ENCODE measurements at regions not wholly inside any gene's neighbourhood (a gene's known extent, or its start where the extent isn't known, plus 50 kb on each side); places are given as distances from the start of the nearest gene placed in this dataset.

DNA sequence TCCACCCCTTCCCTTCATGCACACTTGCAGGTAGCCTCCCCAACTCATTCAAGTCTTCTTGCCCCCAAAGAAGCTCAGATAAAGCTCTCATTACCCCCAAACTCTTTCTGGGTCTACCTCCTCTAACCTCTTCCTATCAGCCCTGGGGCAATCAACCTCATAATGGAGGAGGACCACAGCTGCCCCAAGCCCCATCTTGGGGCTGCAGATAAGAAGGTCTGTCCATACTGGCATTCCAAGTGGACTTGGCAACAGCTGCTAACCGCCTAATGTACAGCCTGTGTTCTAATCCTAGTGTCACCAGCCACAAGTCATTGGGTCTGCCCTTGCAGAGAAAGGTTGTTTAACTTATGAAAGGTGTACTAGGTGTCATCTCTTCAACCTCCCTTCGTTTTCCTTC lies 107.4 kb upstream of the ADGRF1 start:
- DNase-seq = no peak

- DNase-seq = no peak
Observed at GRCh38 chr6:47149066-47149465, 106.9 kb upstream of the ADGRF1 start.

DNA sequence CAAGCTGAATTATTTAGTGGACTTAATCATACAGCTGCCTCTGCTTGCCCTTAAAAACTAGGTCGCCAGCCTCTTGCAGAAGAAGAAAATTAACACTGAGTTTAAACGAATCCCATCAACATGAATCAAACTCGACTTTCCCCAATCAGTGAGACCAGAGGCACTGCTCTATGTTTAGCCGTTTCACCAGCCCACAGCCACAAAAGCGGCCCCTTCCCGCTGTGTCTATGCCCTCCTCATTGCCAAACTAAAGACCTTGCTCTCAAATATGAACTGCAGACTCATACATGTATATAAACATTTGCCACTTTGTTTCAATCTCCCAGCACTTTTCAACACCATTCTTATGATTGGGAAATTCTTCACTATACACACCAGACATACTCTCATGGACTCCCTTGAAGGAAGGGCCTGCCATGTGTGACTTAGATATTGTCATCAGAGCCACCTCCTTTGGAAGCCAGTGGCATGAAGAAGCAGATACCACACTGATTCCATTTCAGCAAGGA lies 105.8 kb upstream of the ADGRF1 start:
- DNase-seq = no peak

- DNase-seq = no peak
Observed at GRCh38 chr6:47147175-47147727, 105.1 kb upstream of the ADGRF1 start.

GRCh38 chr6:47146431-47147174 lies 104.5 kb upstream of the ADGRF1 start:
- DNase-seq = no peak

DNA sequence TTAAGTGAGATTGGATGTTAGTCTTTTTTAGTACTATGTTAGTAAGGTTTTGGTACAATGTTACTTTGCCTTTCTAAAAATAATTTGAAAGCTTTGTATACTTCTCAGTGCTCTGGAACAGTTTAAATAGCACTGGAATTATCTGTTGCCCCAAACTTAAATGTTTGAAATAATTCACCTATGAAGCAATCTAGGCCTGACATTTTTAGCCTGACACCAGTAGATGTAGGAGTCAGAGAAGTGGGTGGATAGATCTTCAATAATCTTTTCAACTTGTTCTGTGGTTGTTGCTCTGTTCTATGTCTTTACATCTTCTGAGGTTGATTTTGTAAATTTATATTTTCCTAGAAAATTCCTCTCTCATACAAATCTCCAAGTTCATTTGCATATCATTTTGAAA lies 103.1 kb upstream of the ADGRF1 start:
- no peak for DNase-seq

- no peak for DNase-seq
Observed at GRCh38 chr6:47144306-47144705, 102.2 kb upstream of the ADGRF1 start.

DNA sequence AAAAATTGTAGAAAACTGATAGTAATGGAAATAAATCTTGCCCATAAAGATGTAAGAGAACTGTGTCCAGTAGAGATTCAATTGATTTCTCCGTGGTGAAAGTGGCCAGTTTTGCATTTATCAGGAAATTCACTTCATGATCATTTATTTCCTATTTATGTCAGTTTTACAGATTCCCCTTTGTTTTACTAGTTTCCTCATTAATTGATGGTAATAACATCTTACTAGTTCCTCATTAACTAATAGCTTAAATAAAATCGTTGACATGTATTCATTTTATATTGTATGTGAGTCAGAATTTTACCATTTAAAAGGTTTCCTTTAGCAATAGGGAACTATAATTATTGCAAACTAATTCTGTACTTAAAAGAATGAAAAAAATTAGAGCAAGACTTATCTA lies 99.8 kb upstream of the ADGRF1 start:
- no peak for DNase-seq

GRCh38 chr6:47141171-47141570 lies 99.0 kb upstream of the ADGRF1 start:
- DNase-seq = no peak

DNA sequence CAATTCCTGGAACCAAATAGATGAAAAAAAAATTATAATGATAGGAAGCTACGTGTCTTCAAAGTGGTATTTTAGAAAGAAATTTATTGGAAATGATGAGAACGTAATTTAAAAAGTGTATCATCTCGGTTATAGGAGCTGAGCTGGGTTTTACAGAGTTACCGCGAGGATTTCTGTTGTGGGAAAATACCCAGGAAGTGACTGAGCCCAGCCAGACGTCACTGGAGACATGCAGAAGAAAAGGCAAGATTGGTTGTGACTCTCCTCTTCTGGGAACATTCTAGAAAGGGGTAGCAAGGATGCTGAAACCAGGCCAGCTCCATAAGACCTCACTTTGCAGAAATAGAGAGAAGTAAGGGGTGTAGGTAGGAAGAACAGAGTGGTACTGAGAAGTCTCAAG lies 95.9 kb upstream of the ADGRF1 start:
- DNase-seq = no peak

- DNase-seq = no peak
Observed at GRCh38 chr6:47137073-47137472, 94.9 kb upstream of the ADGRF1 start.

GRCh38 chr6:47135772-47136171 lies 93.6 kb upstream of the ADGRF1 start:
- no peak for DNase-seq

DNA sequence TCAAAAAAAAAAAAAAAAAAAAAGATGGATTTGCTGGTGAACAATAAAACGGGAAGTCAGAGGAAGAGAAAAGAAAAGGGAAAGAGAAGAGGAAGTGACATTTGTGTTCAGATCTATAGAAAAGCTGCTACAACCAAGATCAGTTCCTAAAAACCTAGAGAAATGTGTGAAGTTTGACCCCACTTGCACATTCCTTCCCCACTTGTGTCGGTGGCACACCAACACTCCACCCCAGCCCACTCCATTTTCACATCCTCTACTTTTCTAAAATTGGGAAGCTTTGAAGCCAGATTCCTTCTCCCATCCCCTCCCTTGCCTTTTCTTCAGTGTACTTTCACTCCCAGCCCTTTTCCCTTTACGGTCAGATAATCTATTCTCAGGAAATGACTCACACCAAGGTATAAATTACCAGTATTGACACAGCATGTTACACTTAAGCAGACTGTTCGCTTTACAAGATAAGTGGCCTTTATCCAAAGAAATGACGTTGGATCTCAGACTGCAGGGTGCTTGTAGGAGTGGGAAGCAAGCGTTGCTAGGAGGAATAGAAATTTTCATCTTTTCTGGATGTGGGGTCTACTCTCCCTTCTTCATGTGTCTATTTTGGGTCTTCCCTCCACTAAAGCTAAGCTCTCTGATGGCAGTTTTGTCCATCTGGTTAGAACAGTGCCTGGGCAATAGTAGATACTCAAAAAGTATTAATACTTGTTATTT lies 92.5 kb upstream of the ADGRF1 start:
- no peak for DNase-seq

DNA sequence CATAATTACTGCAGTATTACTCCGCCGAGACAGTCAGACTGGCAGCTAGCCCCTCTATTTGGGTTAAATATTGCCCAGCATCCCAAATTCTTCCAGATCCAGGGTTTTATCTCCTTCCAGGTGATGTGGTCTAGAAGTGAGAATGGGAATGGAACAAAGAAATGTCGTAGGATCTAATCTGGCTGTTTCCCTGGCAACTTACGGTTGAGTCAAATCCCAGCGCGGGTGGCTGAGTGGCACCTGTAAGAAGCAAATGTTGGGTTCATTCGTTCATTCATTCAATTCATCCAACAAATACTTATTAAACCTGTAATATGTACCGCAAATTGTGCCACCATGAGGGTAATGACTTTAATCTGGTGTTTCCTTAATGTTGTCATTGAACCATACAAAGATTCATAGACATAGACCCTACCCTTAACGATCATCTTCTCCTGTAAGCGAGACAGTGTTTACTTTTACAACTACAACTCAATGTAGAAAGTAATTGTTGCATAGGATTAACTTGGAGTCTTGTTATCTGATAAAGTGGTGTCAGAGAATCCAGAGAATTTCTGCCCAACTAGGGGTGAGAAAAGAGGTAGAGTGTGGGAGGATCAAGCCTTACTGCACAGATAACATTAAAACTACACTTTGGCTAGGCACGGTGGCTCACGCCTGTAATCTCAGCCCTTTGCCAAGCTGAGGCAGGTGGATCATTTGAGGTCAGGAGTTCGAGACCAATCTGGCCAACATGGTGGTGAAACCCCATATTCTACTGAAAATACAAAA lies 91.3 kb upstream of the ADGRF1 start:
- DNase-seq = no peak

DNA sequence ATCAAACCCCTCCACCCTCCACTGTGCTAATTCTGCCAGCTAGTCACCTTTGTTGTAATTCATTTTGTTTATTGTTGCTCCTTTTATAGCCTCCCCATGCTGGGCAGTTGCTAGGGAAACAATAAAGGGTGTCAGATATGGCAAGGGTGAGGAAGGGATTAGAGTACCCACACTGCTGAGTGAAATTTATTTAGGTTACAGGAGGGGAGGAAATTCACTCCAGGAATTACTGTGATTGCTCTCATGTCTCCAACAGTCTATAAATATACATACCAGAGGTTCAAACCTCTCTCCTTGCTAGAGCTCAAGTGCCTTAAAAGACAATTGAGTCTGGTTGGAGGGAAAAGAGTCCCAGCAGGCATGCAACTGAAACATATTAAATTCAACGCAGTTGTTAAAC lies 90.6 kb upstream of the ADGRF1 start:
- DNase-seq = no peak

DNA sequence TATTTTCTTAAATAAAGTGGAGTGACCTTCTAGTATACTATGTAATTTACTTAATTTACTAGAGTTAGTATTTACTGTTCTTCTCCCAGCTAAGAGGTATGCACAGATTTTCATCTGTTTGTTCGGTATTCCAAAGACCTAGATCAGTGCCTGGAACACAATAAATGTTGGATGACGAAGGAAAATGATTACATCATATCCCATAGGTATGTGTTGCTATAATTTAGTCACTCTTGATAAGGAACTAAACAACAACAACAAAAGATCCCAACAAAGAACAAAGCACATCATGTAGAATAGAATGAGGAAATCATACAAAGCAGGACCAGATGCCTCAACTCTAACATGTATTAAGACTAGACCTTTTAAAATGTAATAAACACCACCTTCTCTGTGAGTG lies 89.6 kb upstream of the ADGRF1 start:
- no peak for DNase-seq

DNA sequence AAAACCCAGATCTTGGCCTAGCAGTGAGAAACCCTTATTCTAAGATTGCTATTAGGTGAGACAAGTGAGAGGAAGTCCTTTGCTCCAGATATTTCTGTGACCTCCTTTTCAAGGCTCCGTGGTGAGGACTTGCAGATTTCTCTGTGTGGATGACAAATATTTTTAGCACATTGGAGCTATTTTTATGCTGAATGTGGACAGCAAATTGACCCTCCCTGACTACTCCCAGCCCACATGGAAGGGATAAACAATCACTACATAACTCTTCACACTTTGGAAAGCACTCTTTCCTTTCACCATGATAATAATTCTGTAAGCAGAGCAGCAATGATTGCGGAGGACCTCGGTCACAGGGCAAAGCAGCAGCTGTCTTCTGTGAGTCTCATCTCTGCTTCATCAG lies 88.0 kb upstream of the ADGRF1 start:
- no peak for DNase-seq

- DNase-seq = no peak
Observed at GRCh38 chr6:47129129-47129528, 87.0 kb upstream of the ADGRF1 start.

DNA sequence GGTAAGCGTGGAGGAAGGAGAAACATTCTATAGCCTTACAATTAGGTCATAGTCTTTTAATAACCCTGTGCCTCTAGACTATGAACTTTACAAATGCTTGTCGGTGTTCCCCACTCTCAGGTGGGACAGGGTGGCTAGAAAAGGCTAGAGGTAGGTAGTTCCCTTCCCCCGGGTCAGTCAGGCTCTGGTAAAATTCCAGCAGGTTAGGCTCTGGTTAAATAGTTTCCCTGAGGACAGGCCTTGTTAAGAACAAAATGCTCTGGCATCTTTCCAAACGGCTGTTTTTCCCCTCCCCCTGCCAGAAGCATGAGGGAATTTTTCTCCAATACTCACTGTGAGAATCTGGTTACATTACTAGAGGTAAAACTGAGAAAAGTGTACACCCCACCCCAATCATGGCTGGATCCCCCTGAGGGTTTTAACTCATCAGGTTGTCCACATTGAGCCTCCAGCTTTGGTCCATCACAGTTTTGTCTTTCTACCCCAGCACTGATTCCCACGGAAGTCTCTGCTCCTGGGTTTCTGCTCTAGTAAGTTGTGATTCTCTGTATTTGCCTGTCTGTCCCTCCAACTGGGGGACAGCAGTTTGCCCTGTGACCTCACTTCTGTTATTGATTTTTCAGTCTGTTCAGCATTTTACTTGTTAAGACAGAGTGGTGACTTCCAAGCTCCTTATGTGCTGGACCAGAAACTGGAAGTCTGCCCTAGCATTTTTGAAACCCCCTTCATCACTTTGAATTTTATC lies 84.7 kb upstream of the ADGRF1 start:
- no peak for DNase-seq

DNA sequence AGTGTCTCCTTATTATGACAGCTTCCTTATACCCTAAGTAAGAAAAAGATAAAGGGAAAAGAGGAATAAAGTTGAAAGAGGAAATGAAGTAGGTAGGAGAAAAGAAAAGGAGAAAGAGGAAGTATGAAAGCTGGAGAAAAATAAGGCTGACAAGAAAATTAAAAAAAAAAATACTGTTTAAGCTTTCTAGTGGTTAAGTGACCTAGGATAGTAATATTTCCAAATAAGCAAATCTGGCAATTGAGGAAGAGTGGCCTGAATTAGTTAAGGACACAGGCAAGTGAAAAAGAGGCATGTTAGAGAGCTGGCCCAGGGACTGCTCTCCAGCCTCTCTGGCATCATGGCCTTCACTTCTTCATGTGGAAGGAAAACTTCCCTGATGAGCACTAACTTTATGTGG lies 76.5 kb upstream of the ADGRF1 start:
- DNase-seq = no peak

- DNase-seq = no peak
Observed at GRCh38 chr6:47117314-47117713, 75.2 kb upstream of the ADGRF1 start.

DNA sequence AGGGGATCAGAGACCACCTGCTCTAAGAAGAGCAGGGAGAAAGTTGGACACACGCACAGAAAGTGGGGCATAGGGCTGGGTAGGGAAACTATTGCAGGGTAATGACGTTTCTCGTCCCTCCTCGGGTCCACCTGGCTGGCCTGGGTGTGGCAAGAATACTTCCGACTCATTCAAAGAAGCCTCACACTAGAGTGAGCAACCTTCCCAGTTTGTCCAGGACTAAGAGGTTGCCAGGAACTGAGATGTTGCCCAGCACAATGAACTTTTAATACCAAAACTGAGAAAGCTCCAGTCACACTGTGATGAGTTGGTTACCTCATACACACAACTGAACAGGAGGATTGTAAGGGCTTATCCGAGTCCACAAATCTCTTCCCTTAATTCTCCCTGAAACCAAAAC lies 74.5 kb upstream of the ADGRF1 start:
- DNase-seq = no peak

GRCh38 chr6:47116086-47116485 lies 74.0 kb upstream of the ADGRF1 start:
- DNase-seq = no peak
